ENCODE measurements at regions not wholly inside any gene's neighbourhood (a gene's known extent, or its start where the extent isn't known, plus 50 kb on each side); places are given as distances from the start of the nearest gene placed in this dataset.

DNA sequence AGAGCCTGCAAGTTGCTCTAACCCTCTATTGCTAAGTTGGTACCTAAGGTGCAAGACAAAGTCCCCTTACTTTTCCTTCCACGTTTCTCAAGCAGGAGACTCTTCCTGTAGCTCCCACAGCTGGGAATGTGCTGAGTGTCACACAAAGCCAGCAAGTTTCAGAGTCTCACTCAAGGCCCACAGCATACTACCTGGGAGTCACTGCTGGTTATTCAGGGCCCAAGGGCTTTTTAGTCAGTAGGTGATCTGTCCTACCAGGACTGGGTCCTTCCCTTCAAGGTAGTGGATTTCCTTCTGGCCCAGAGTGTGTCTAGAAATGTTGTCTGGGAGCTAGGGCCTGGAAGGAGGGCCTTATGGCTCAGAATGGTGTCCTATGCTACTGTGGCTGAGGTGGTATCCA, 261.9 kb upstream of the CITED2 start:
- no peak overlapping the region for H3K27ac ChIP-seq (ENCODE audit: low read length)
- no peak overlapping the region for H3K4me3 ChIP-seq (ENCODE audit: low read length)
- no peak for DNase-seq (ENCODE audit: low read depth, low spot score)
- no peaks in the 10 kb centered on the region for H3K27me3 ChIP-seq (ENCODE audit: control insufficient read depth, insufficient read depth, low read length)
- no peaks in the 10 kb centered on the region for H3K9me3 ChIP-seq (ENCODE audit: control insufficient read depth, insufficient read depth, low read length)
- H3K36me3 ChIP-seq (ENCODE audit: control insufficient read depth, insufficient read depth, low read length), result no peaks in the 10 kb centered on the region
- WGBS (ENCODE audit: insufficient coverage, insufficient read length), result no CpG with 5 or more reads among the region's 1 CpG
- H3K4me1 ChIP-seq (ENCODE audit: control insufficient read depth, insufficient read depth, low read length), result no peaks in the 10 kb centered on the region

- no peaks in the 10 kb centered on the region for H3K36me3 ChIP-seq (ENCODE audit: control insufficient read depth, insufficient read depth, low read length)
- no peaks in the 10 kb centered on the region for H3K4me1 ChIP-seq (ENCODE audit: control insufficient read depth, insufficient read depth, low read length)
- H3K4me3 ChIP-seq (ENCODE audit: low read length), result no peak overlapping the region
- no peak overlapping the region for H3K27ac ChIP-seq (ENCODE audit: low read length)
- no peaks in the 10 kb centered on the region for H3K9me3 ChIP-seq (ENCODE audit: control insufficient read depth, insufficient read depth, low read length)
- H3K27me3 ChIP-seq (ENCODE audit: control insufficient read depth, insufficient read depth, low read length), result no peaks in the 10 kb centered on the region
- WGBS (ENCODE audit: insufficient coverage, insufficient read length), result no CpG with 5 or more reads among the region's 8 CpGs
- DNase-seq (ENCODE audit: low read depth, low spot score), result no peak
Observed at GRCh38 chr6:139635401-139636130, 261.1 kb upstream of the CITED2 start.

DNA sequence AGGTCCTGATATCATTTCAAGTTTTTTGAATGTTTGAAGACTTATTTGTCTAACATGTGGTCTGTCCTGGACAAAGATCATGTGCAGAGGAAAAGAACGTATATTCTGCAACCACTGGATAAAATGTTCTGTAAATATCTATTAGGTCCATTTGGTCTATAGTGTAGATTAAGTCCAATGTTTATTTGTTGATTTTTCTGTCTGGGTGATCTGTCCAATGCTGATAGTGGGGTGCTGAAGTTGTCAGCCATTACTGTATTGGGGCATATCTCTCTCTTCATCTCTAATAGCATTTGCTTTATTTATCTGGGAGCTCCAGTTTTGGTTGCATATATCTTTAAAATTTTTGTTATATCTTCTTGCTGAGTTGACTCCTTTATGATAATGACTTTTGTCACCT, 258.4 kb upstream of the CITED2 start:
- Histone ChIP-seq H3K27me3 (ENCODE audit: control insufficient read depth, insufficient read depth, low read length) (no peaks in the 10 kb centered on the region), H3K27ac (ENCODE audit: low read length) (no peak overlapping the region), H3K9me3 (ENCODE audit: control insufficient read depth, insufficient read depth, low read length) (no peaks in the 10 kb centered on the region), H3K4me3 (ENCODE audit: low read length) (no peak overlapping the region), H3K36me3 (ENCODE audit: control insufficient read depth, insufficient read depth, low read length) (no peaks in the 10 kb centered on the region), H3K4me1 (ENCODE audit: control insufficient read depth, insufficient read depth, low read length) (peaks cover under 1% of the 10 kb centered on the region; the same call in 1 of the 2 replicates)
- no peak for DNase-seq (ENCODE audit: low read depth, low spot score)
- WGBS (ENCODE audit: insufficient coverage, insufficient read length), result no CpG with 5 or more reads among the region's 1 CpG

DNA sequence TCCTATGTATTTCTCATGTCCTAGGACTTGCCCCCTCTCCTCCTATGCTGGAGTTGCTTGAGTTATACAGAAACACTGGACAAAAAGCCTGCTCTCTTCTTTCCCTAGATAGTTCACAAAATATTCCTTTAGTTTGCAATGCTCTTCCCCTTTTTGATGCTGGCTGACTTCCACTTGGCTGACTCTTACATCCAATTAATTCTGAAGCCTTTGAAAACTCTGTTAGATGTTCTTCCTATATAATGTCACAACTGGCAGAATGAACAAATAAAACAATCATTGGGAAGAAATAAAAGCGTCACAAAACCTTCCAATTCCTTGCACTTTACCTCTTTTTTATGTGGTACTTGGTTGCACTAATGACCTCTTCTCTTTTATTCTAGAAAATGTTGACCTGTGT, 253.8 kb upstream of the CITED2 start:
- Histone ChIP-seq H3K27ac (ENCODE audit: low read length) (no peak overlapping the region), H3K27me3 (ENCODE audit: control insufficient read depth, insufficient read depth, low read length) (no peaks in the 10 kb centered on the region), H3K4me3 (ENCODE audit: low read length) (no peak overlapping the region), H3K9me3 (ENCODE audit: control insufficient read depth, insufficient read depth, low read length) (no peaks in the 10 kb centered on the region), H3K4me1 (ENCODE audit: control insufficient read depth, insufficient read depth, low read length) (peaks cover 2% of the 10 kb centered on the region; the same call in 1 of the 2 replicates), H3K36me3 (ENCODE audit: control insufficient read depth, insufficient read depth, low read length) (no peaks in the 10 kb centered on the region)
- WGBS (ENCODE audit: insufficient coverage, insufficient read length), result no CpG with 5 or more reads among the region's 1 CpG
- no peak for DNase-seq (ENCODE audit: low read depth, low spot score)

DNA sequence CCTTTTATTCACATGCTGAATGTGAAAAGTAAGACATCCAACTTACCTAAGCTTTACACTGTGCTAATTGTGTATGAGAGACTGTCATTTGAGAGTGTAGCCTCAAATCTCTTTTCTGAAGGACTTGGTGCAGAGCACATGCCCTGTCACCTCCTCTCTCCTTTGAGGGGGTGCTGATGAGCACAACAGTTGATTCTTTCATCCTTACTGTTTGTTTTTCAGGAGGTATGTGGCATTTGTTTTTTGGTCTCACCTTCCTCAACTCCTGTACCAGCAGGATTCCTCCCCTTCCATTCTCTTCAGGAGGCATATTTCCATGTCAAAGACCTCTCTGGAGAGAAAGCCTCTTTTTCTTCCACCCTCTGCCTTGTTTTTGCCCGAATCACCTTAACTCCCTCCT, 252.6 kb upstream of the CITED2 start:
- H3K4me1 ChIP-seq (ENCODE audit: control insufficient read depth, insufficient read depth, low read length), result peaks cover 2% of the 10 kb centered on the region; the same call in 1 of the 2 replicates

GRCh38 chr6:139625998-139626975, 251.8 kb upstream of the CITED2 start:
- H3K27me3 ChIP-seq (ENCODE audit: control insufficient read depth, insufficient read depth, low read length), result no peaks in the 10 kb centered on the region
- no CpG with 5 or more reads among the region's 5 CpGs for WGBS (ENCODE audit: insufficient coverage, insufficient read length)
- no peak for DNase-seq (ENCODE audit: low read depth, low spot score)
- H3K4me1 ChIP-seq (ENCODE audit: control insufficient read depth, insufficient read depth, low read length), result peaks cover 2% of the 10 kb centered on the region; the same call in 1 of the 2 replicates
- H3K36me3 ChIP-seq (ENCODE audit: control insufficient read depth, insufficient read depth, low read length), result no peaks in the 10 kb centered on the region
- H3K4me3 ChIP-seq (ENCODE audit: low read length), result no peak overlapping the region
- H3K9me3 ChIP-seq (ENCODE audit: control insufficient read depth, insufficient read depth, low read length), result no peaks in the 10 kb centered on the region
- no peak overlapping the region for H3K27ac ChIP-seq (ENCODE audit: low read length)

More for the DNA sequence above, 252.6 kb upstream of the CITED2 start:
- Histone ChIP-seq H3K27me3 (ENCODE audit: control insufficient read depth, insufficient read depth, low read length) (no peaks in the 10 kb centered on the region), H3K27ac (ENCODE audit: low read length) (no peak overlapping the region), H3K4me3 (ENCODE audit: low read length) (no peak overlapping the region), H3K36me3 (ENCODE audit: control insufficient read depth, insufficient read depth, low read length) (no peaks in the 10 kb centered on the region), H3K9me3 (ENCODE audit: control insufficient read depth, insufficient read depth, low read length) (no peaks in the 10 kb centered on the region)
- peak; percentile 47 for DNase-seq (ENCODE audit: low read depth, low spot score)
- WGBS (ENCODE audit: insufficient coverage, insufficient read length), result no CpG with 5 or more reads among the region's 1 CpG

DNA sequence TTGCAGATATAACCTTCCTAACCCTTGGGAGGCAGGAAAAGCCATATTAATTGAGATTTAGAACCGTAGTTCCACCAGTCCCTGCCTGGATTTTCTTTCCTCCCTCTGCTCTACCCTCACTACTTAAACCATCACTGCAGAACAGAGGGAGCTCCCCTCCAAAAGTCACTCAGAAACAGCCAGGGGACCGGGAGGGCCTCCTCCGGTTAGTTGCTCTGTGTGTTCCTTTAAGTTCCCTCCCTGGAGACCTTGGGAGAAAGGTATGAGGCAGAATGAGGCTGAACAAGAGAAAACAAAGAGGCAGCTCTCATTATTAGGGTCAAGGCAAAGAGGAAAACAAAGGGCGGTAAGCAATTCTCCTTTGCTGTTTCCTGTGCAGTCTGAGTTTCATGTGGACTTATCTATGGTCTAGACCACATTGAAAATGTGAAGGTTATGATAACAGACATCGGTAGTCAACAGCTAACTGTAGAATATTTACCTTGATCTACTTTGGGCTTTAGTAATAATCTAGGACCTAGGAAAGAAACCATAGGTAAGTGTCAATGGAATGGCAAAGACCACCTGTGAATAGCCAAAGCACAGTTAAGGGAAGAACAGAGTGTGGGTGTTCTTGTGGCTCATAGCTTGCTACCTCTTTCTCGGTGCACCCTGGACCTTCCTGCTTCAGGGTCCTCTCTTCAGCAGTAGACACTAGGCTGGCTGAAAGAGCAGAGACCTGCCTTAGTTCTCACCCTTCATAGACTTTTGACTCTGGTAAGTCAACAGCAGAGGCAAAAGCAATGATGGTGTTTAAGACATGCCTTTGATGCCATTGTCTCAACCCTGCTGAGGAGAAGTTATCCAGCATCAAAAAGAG, 250.9 kb upstream of the CITED2 start:
- Histone ChIP-seq H3K27me3 (ENCODE audit: control insufficient read depth, insufficient read depth, low read length) (no peaks in the 10 kb centered on the region), H3K27ac (ENCODE audit: low read length) (no peak overlapping the region), H3K36me3 (ENCODE audit: control insufficient read depth, insufficient read depth, low read length) (no peaks in the 10 kb centered on the region), H3K4me1 (ENCODE audit: control insufficient read depth, insufficient read depth, low read length) (peaks cover 2% of the 10 kb centered on the region; the same call in 1 of the 2 replicates), H3K4me3 (ENCODE audit: low read length) (no peak overlapping the region), H3K9me3 (ENCODE audit: control insufficient read depth, insufficient read depth, low read length) (no peaks in the 10 kb centered on the region)
- no CpG with 5 or more reads among the region's 6 CpGs for WGBS (ENCODE audit: insufficient coverage, insufficient read length)
- no peak for DNase-seq (ENCODE audit: low read depth, low spot score)

- no peak overlapping the region for H3K27ac ChIP-seq (ENCODE audit: low read length)
- DNase-seq (ENCODE audit: low read depth, low spot score), result no peak
- H3K4me1 ChIP-seq (ENCODE audit: control insufficient read depth, insufficient read depth, low read length), result peaks cover 2% of the 10 kb centered on the region; the same call in 1 of the 2 replicates
- H3K9me3 ChIP-seq (ENCODE audit: control insufficient read depth, insufficient read depth, low read length), result no peaks in the 10 kb centered on the region
- no peak overlapping the region for H3K4me3 ChIP-seq (ENCODE audit: low read length)
- no CpG with 5 or more reads among the region's 4 CpGs for WGBS (ENCODE audit: insufficient coverage, insufficient read length)
- no peaks in the 10 kb centered on the region for H3K36me3 ChIP-seq (ENCODE audit: control insufficient read depth, insufficient read depth, low read length)
- no peaks in the 10 kb centered on the region for H3K27me3 ChIP-seq (ENCODE audit: control insufficient read depth, insufficient read depth, low read length)
Observed at GRCh38 chr6:139623372-139623771, 248.9 kb upstream of the CITED2 start.

GRCh38 chr6:139613496-139613895, 239.0 kb upstream of the CITED2 start:
- no peak overlapping the region for H3K27ac ChIP-seq (ENCODE audit: low read length)
- no peaks in the 10 kb centered on the region for H3K4me1 ChIP-seq (ENCODE audit: control insufficient read depth, insufficient read depth, low read length)
- H3K27me3 ChIP-seq (ENCODE audit: control insufficient read depth, insufficient read depth, low read length), result no peaks in the 10 kb centered on the region
- WGBS (ENCODE audit: insufficient coverage, insufficient read length), result no CpG with 5 or more reads among the region's 1 CpG
- H3K9me3 ChIP-seq (ENCODE audit: control insufficient read depth, insufficient read depth, low read length), result no peaks in the 10 kb centered on the region
- no peak overlapping the region for H3K4me3 ChIP-seq (ENCODE audit: low read length)
- no peaks in the 10 kb centered on the region for H3K36me3 ChIP-seq (ENCODE audit: control insufficient read depth, insufficient read depth, low read length)
- no peak for DNase-seq (ENCODE audit: low read depth, low spot score)

GRCh38 chr6:139612135-139612465, 237.7 kb upstream of the CITED2 start:
- no peaks in the 10 kb centered on the region; the same call in 1 of the 2 replicates for H3K4me1 ChIP-seq (ENCODE audit: control insufficient read depth, insufficient read depth, low read length)
- H3K9me3 ChIP-seq (ENCODE audit: control insufficient read depth, insufficient read depth, low read length), result no peaks in the 10 kb centered on the region
- DNase-seq (ENCODE audit: low read depth, low spot score), result no peak
- no peak overlapping the region for H3K27ac ChIP-seq (ENCODE audit: low read length)
- no peaks in the 10 kb centered on the region for H3K36me3 ChIP-seq (ENCODE audit: control insufficient read depth, insufficient read depth, low read length)
- no peaks in the 10 kb centered on the region for H3K27me3 ChIP-seq (ENCODE audit: control insufficient read depth, insufficient read depth, low read length)
- H3K4me3 ChIP-seq (ENCODE audit: low read length), result no peak overlapping the region

Measured in iPS DF 6.9 (cell line).